ENCODE measurements at regions not wholly inside any gene's neighbourhood (a gene's known extent, or its start where the extent isn't known, plus 50 kb on each side); places are given as distances from the start of the nearest gene placed in this dataset.
"Not testable (repeated sequence)": the region's sequence is repeated elsewhere in the genome, so short reads cannot be mapped to it uniquely, and the experiment has no call there.

DNA sequence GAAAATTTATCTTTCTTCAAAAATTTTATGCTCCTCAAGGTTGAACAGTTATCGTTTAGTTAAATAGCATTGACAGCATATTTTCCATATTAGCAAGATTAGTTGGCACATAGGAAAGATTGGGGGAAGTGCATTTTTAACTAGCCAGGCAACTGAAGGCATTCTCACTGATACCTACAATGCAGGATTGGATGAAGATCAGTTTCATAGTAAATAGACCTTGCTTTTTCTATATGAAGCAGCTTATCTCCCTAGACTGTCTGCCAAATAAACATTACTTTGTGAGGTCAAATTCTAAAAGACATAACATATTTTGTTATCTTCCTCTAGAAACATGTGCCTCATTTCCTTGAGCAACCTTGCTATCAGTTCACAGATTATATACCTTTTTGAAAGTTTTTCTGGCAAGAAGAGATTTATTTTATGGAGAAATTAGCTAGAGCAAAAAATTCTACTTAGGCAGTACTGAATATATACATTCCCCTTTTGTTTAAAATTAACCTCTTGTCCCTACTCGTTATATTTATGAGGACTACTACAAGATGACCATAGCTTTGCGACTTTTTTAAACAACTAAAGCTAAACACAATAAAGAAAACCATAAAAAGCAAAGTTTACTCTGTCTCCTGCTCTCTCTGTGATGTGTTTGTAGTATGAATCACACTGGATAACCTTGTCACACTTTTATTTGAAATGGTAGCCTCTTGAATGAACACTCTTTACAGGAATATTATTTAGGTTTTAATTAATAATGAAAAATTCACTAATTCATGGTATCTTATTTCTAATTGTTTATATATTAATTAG lies 654.9 kb upstream of the TBL1XR1 start:
- DNase-seq (ENCODE audit: insufficient read length, low spot score) (no peak), FAIRE-seq (no peak)
- TF ChIP-seq POLR2A (IDR thresholded peaks at IDR 0.05; ENCODE audit: low read depth, low read length) (no peak), PAX5 (IDR thresholded peaks at IDR 0.05; ENCODE audit: insufficient read depth, low read length, severe bottlenecking) (no peak), TAF1 (IDR thresholded peaks at IDR 0.05; ENCODE audit: low read depth, low read length) (no peak), SPI1 (IDR thresholded peaks at IDR 0.05; ENCODE audit: low read depth, low read length) (no peak), POLR2AphosphoS5 (IDR thresholded peaks at IDR 0.05; ENCODE audit: low read depth, low read length) (no peak), POU2F2 (IDR thresholded peaks at IDR 0.05; ENCODE audit: low read depth, low read length) (no peak)

DNA sequence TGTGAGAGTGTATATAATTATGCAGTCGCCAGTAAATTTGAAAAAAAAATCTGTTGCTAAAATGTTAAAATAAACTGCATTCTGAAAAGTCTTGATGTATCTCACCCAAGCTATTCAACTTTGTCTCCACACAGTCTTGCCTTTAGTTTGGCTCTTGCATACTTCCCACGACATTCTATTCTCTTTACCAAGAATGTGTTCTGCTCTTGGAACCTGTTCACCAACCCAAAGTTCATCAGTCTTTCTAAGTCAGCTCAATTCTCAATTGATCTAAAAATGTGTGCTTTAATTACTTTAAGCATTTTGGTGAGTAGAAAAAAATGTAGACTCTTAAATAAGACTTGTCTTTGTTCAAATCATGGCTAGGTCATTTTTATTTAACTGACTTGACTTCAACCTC lies 657.7 kb upstream of the TBL1XR1 start:
- no peak for FAIRE-seq
- TF ChIP-seq TAF1 (IDR thresholded peaks at IDR 0.05; ENCODE audit: low read depth, low read length), result no peak
- no peak for TF ChIP-seq POLR2AphosphoS5 (IDR thresholded peaks at IDR 0.05; ENCODE audit: low read depth, low read length)
- TF ChIP-seq PAX5 (IDR thresholded peaks at IDR 0.05; ENCODE audit: insufficient read depth, low read length, severe bottlenecking), result no peak
- TF ChIP-seq POU2F2 (IDR thresholded peaks at IDR 0.05; ENCODE audit: low read depth, low read length), result no peak

DNA sequence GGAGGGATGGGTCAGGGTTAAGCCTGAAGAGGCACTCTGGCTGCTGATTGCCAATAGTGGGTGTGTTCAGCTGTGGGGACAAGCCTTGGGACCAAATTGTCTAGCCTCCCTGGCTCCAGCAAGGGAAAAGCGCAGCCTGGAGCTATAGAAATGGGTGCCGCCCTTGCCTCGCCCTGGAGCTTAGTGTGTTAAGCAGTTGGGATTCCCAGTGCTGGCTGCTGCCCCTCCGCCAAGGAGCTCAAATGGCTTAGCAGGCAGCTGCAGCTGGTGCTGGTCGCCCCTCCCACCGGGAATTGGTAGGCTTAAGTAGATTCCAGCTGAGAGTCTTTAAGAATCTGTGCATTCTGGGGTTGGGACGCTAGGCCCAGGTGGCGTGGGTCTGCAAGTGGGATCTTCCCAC lies 662.9 kb upstream of the TBL1XR1 start:
- DNase-seq (ENCODE audit: insufficient read length, low spot score) (no peak), FAIRE-seq (no peak)
- TF ChIP-seq POU2F2 (IDR thresholded peaks at IDR 0.05; ENCODE audit: low read depth, low read length), result no peak
- TF ChIP-seq POLR2A (IDR thresholded peaks at IDR 0.05; ENCODE audit: low read depth, low read length), result no peak
- no peak for TF ChIP-seq POLR2AphosphoS5 (IDR thresholded peaks at IDR 0.05; ENCODE audit: low read depth, low read length)
- no peak for TF ChIP-seq SPI1 (IDR thresholded peaks at IDR 0.05; ENCODE audit: low read depth, low read length)
- no peak for TF ChIP-seq PAX5 (IDR thresholded peaks at IDR 0.05; ENCODE audit: insufficient read depth, low read length, severe bottlenecking)

More for the DNA sequence above, 657.7 kb upstream of the TBL1XR1 start:
- no peak for DNase-seq (ENCODE audit: insufficient read length, low spot score)

DNA sequence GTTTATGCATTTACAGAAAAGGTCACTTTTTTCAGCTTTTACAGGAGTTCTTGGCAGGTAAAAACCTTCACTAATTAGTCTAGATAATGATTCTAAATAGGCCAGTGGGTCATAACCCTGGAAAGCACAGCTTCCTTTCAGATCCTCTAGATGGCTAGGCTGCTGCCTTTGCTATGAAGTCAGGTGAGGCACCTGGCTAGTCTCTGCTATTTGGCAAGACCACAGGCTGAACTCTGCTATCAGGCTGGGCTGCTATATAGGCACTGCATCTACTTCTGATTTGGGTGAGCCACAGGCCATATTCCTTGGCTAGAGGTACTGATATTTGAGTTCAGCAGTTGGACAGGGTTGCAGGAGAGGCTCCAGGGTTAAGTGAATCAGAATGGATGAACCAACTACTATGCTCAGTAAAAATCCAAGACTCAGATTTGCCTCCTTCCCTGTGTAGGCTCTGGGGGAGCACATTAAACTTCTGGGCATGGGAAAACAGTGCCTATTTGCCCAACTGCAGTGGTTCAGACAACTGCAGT lies 665.7 kb upstream of the TBL1XR1 start:
- DNase-seq (ENCODE audit: insufficient read length, low spot score) (no peak), FAIRE-seq (no peak)
- no peak for TF ChIP-seq POLR2A (IDR thresholded peaks at IDR 0.05; ENCODE audit: low read depth, low read length)
- no peak for TF ChIP-seq SPI1 (IDR thresholded peaks at IDR 0.05; ENCODE audit: low read depth, low read length)
- TF ChIP-seq PAX5 (IDR thresholded peaks at IDR 0.05; ENCODE audit: insufficient read depth, low read length, severe bottlenecking), result no peak
- no peak for TF ChIP-seq POU2F2 (IDR thresholded peaks at IDR 0.05; ENCODE audit: low read depth, low read length)
- TF ChIP-seq POLR2AphosphoS5 (IDR thresholded peaks at IDR 0.05; ENCODE audit: low read depth, low read length), result no peak
- no peak for TF ChIP-seq TAF1 (IDR thresholded peaks at IDR 0.05; ENCODE audit: low read depth, low read length)

DNA sequence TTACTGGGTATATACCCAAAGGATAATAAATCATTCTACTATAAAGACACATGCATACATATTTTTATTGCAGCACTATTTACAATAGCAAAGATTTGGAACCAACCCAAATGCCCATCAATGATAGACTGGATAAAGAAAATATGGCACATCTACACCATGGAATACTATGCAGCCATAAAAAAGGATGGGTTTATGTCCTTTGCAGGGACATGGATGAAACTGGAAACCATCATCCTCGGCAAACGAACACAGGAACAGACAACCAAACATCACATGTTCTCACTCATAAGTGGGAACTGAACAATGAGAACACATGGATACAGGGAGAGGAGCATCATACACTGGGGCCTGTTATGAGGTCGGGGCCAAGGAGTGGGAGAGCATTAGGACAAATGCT lies 665.0 kb upstream of the KCNMB2 start:
- DNase-seq (ENCODE audit: insufficient read length, low spot score); FAIRE-seq: not testable (repeated sequence)

DNA sequence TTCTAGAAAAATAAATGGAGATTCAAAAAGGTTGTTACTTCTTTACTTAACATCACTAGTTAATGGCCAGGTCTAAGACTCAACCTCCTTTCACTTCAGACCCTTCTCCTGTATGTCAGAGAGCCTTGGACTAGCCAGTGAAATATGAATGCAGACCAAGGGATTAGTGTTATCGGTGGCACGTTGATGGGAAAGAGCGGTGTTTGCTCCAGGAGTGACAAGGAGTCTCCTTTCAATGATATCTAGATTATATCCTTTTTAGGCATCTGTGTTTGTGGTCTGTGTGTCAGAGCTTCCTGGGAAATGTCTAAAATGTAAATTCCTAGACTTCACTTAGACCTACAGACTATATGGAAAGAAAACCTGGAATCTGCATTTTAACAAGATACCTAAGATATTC lies 658.0 kb upstream of the KCNMB2 start:
- DNase-seq (ENCODE audit: insufficient read length, low spot score) (no peak), FAIRE-seq (no peak)
- TF ChIP-seq POLR2AphosphoS5 (IDR thresholded peaks at IDR 0.05; ENCODE audit: low read depth, low read length), result no peak
- no peak for TF ChIP-seq TAF1 (IDR thresholded peaks at IDR 0.05; ENCODE audit: low read depth, low read length)

DNA sequence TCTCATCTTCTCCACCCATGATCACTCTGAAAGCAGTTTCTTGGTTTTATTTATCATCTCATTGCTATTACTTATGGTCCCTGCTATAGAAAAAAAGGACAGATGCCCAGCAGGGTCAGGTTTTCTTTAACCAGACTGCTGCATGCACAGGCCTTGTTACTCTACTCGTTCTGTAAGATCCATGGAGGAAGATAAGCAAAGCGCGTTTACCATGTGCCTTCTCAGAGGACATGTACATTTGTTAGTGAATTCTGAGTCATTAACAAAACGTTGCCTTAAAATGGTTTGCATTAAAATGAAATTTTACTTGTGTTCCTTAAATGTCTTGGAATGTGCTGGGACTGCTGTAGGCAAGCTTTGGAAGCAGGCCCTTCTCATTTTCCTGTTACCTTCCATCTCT lies 657.3 kb upstream of the KCNMB2 start:
- TF ChIP-seq POLR2AphosphoS5 (IDR thresholded peaks at IDR 0.05; ENCODE audit: low read depth, low read length) (no peak), POU2F2 (IDR thresholded peaks at IDR 0.05; ENCODE audit: low read depth, low read length) (no peak), PAX5 (IDR thresholded peaks at IDR 0.05; ENCODE audit: insufficient read depth, low read length, severe bottlenecking) (no peak), TAF1 (IDR thresholded peaks at IDR 0.05; ENCODE audit: low read depth, low read length) (no peak), POLR2A (IDR thresholded peaks at IDR 0.05; ENCODE audit: low read depth, low read length) (no peak), SPI1 (IDR thresholded peaks at IDR 0.05; ENCODE audit: low read depth, low read length) (no peak)
- FAIRE-seq, result no peak
- no peak for DNase-seq (ENCODE audit: insufficient read length, low spot score)

DNA sequence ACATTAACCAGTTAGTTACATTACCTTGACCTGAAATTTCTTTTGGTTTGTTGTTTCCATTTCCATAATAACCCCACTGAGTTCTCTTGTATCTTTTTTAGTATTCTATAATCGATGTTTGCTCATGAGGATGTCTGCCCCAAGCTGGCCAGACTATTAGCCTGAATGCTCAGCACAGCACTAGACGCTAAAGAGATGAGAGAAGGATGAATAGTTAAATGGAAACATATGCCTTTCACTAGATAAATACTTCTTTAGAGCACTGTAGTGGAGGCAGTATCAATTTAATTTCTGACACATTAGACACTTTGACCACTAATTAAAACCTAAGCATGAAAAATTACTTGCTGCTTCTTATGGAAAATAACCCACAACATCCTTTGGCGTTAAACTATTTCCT lies 654.9 kb upstream of the KCNMB2 start:
- FAIRE-seq, result no peak
- no peak for DNase-seq (ENCODE audit: insufficient read length, low spot score)
- no peak for TF ChIP-seq PAX5 (IDR thresholded peaks at IDR 0.05; ENCODE audit: insufficient read depth, low read length, severe bottlenecking)
- TF ChIP-seq POU2F2 (IDR thresholded peaks at IDR 0.05; ENCODE audit: low read depth, low read length), result no peak
- TF ChIP-seq TAF1 (IDR thresholded peaks at IDR 0.05; ENCODE audit: low read depth, low read length), result no peak
- TF ChIP-seq POLR2AphosphoS5 (IDR thresholded peaks at IDR 0.05; ENCODE audit: low read depth, low read length), result no peak
- TF ChIP-seq POLR2A (IDR thresholded peaks at IDR 0.05; ENCODE audit: low read depth, low read length), result no peak
- no peak for TF ChIP-seq SPI1 (IDR thresholded peaks at IDR 0.05; ENCODE audit: low read depth, low read length)

DNA sequence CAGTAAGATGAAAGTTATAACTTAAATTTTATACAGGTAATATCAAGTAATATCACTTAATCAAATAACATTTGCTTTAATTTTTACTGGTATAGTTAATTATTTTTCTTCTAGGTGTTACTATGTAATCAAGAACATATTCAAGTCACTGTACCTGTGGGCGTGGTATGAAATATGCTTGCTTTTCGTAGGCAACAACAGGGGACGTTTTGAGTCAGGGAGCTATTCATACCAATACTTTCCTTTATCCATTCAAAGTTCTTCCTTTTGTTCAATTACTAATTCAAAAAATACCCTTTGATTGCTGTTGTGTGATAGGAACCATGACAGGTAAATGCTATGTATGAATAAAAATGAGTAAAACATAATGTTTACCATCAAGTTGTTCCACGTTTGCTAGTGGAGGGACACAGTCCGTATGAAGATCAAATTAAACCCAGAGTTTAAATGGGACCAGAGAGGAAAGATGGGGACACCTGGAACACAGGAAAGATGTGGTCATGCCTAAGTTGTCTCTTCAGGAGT lies 654.0 kb upstream of the KCNMB2 start:
- TF ChIP-seq TAF1 (IDR thresholded peaks at IDR 0.05; ENCODE audit: low read depth, low read length) (no peak), PAX5 (IDR thresholded peaks at IDR 0.05; ENCODE audit: insufficient read depth, low read length, severe bottlenecking) (no peak), SPI1 (IDR thresholded peaks at IDR 0.05; ENCODE audit: low read depth, low read length) (no peak), POLR2A (IDR thresholded peaks at IDR 0.05; ENCODE audit: low read depth, low read length) (no peak), POLR2AphosphoS5 (IDR thresholded peaks at IDR 0.05; ENCODE audit: low read depth, low read length) (no peak), POU2F2 (IDR thresholded peaks at IDR 0.05; ENCODE audit: low read depth, low read length) (no peak)
- FAIRE-seq (no peak), DNase-seq (ENCODE audit: insufficient read length, low spot score) (no peak)

DNA sequence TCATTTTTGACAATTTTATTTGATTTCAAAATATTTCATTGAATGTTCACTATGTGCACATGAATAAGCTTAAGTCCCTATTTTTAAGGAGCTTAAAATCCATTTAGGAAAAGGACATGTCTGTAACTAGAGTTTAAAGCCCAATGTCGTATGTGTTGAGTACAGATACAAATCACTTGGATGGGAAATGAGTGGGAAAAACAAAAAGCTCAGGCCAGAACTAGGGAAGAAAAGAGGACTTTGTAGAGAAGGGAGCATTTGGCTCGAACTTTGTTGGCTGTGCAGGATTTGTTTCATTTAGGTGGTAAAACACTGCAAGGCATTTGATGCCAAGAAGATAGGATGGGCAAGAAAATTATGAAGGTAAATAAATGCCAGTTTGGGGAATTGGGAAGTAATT lies 653.1 kb upstream of the KCNMB2 start:
- TF ChIP-seq POLR2A (IDR thresholded peaks at IDR 0.05; ENCODE audit: low read depth, low read length), result no peak
- no peak for TF ChIP-seq POLR2AphosphoS5 (IDR thresholded peaks at IDR 0.05; ENCODE audit: low read depth, low read length)
- no peak for TF ChIP-seq TAF1 (IDR thresholded peaks at IDR 0.05; ENCODE audit: low read depth, low read length)
- TF ChIP-seq POU2F2 (IDR thresholded peaks at IDR 0.05; ENCODE audit: low read depth, low read length), result no peak
- no peak for TF ChIP-seq PAX5 (IDR thresholded peaks at IDR 0.05; ENCODE audit: insufficient read depth, low read length, severe bottlenecking)
- TF ChIP-seq SPI1 (IDR thresholded peaks at IDR 0.05; ENCODE audit: low read depth, low read length), result no peak
- FAIRE-seq (no peak), DNase-seq (ENCODE audit: insufficient read length, low spot score) (no peak)

Measured in GM12891 (cell line).